GM12878 (cell line): ENCODE measurements at regions not wholly inside any gene's neighbourhood (a gene's known extent, or its start where the extent isn't known, plus 50 kb on each side); places are given as distances from the start of the nearest gene placed in this dataset.

ENCODE experiments used
- ATAC-seq: fragments of 200-7000 bp; cut with Tn5 transposase; 3 replicates; pipeline ENCODE4 v1.9.1; 2020; ENCODE audit warnings: mild to moderate bottlenecking, moderate library complexity
- BruUV-seq: library from RNA; stranded (reverse); fragments of 400-500 nt; replicated peaks from 2 replicates; lab custom pipeline; 2021; lab: Mats Ljungman, UMichigan
- CTCF ChIA-PET: fragments of 300-600 bp; sonication (Branson Sonifier 250); formaldehyde crosslinking; extraction: SDS; loops from one replicate; lab custom pipeline; 2021; ENCODE audit warnings: inconsistent platforms; lab: Yijun Ruan, JAX
- POLR2A ChIA-PET: fragments of 350-600 bp; formaldehyde crosslinking; extraction: SDS; loops from one replicate; lab custom pipeline; 2021; ENCODE audit warnings: inconsistent platforms; lab: Charles Lee
- RAD21 ChIA-PET: fragments of 300-600 bp; sonication (Branson Sonifier 250); formaldehyde crosslinking; loops from one replicate; lab custom pipeline; 2023; ENCODE audit warnings: antibody characterized with exemption; ENCODE audit not compliant: unreplicated experiment; lab: Charles Lee
- SMC1A ChIA-PET: fragments of 300-600 bp; sonication (Branson Sonifier 250); formaldehyde crosslinking; loops from one replicate; lab custom pipeline; 2023; ENCODE audit not compliant: unreplicated experiment, uncharacterized antibody; lab: Charles Lee
- DNase-seq: peaks from one replicate; pipeline ENCODE4 v3.0.0-alpha.2; 2011; ENCODE audit warnings: low read depth, low spot score
- FAIRE-seq: peaks from 3 replicates; lab custom pipeline; 2011; peaks lifted over from hg19 to GRCh38; lab: Jason Lieb, UNC
- H2AFZ ChIP-seq: 2 replicates; pipeline ENCODE4 v1.6.0; 2011; ENCODE audit warnings: low read depth, low read length, control low read depth; ENCODE audit not compliant: control insufficient read depth
- H3K27ac ChIP-seq: 2 replicates; pipeline ENCODE4 v1.5.1; 2011; ENCODE audit warnings: control low read depth; ENCODE audit not compliant: control insufficient read depth, insufficient read depth
- H3K27me3 ChIP-seq, 2 experiments: replicated peaks in 1 of 2; 2 replicates each; pipeline versions ENCODE4 v1.6.0 to v1.6.1; 2011; ENCODE audit warnings: low read length in 1 of 2; ENCODE audit not compliant: control insufficient read depth in 2 of 2, insufficient read depth in 2 of 2
- H3K36me3 ChIP-seq, 2 experiments: 2 replicates each; pipeline ENCODE4 v1.5.1; 2011; ENCODE audit warnings: low read length in 1 of 2; ENCODE audit not compliant: control insufficient read depth in 2 of 2, insufficient read depth in 2 of 2
- H3K4me1 ChIP-seq: 2 replicates; pipeline ENCODE4 v1.6.1; 2011; ENCODE audit warnings: mild to moderate bottlenecking, low read length, moderate library complexity, mixed read lengths; ENCODE audit not compliant: control insufficient read depth, insufficient read depth
- H3K4me2 ChIP-seq: 2 replicates; pipeline ENCODE4 v1.6.0; 2011; ENCODE audit warnings: control low read depth; ENCODE audit not compliant: control insufficient read depth, insufficient read depth
- H3K4me3 ChIP-seq: fragments of 200-600 bp; sonication (generic); 2 replicates; pipeline ENCODE4 v1.5.1; 2016
- H3K79me2 ChIP-seq: 2 replicates; pipeline ENCODE4 v1.6.0; 2011; ENCODE audit warnings: low read length; ENCODE audit not compliant: control insufficient read depth, insufficient read depth
- H3K9ac ChIP-seq: 2 replicates; pipeline ENCODE4 v1.8.0; 2011; ENCODE audit warnings: low read length, control low read depth, mixed read lengths; ENCODE audit not compliant: control insufficient read depth, insufficient read depth
- H3K9me3 ChIP-seq: replicated peaks from 3 replicates; pipeline ENCODE4 v1.5.1; 2011; ENCODE audit warnings: mild to moderate bottlenecking, low read length; ENCODE audit not compliant: control insufficient read depth, insufficient read depth
- H4K20me1 ChIP-seq: 2 replicates; pipeline ENCODE4 v1.6.0; 2011; ENCODE audit not compliant: control insufficient read depth, insufficient read depth
- MTA2 ChIP-seq: fragments of 450-650 bp; IDR thresholded peaks from 2 replicates; pipeline ENCODE4 v1.6.1; 2016; ENCODE audit warnings: low read depth, mild to moderate bottlenecking, moderate library complexity
- MXI1 ChIP-seq: fragments of 150-350 bp; IDR thresholded peaks from 2 replicates; pipeline ENCODE4 v1.6.1; 2011; ENCODE audit warnings: low read depth, mild to moderate bottlenecking, inconsistent platforms, low read length, improper control_type of control experiment
- NFXL1 ChIP-seq: fragments of 450-650 bp; IDR thresholded peaks from 2 replicates; pipeline ENCODE4 v1.6.1; 2017; ENCODE audit warnings: antibody characterized with exemption, mild to moderate bottlenecking, borderline replicate concordance
- TBL1XR1 ChIP-seq: IDR thresholded peaks from 2 replicates; pipeline ENCODE4 v1.6.1; 2012; ENCODE audit warnings: low read depth, low read length, improper control_type of control experiment
- ZBTB4 ChIP-seq: fragments of 450-650 bp; formaldehyde crosslinking; IDR thresholded peaks from 2 replicates; pipeline ENCODE4 v1.4.0; 2022; ENCODE audit warnings: mild to moderate bottlenecking, moderate library complexity
- ZNF274 ChIP-seq: IDR thresholded peaks from one replicate; pipeline ENCODE4 v1.8.0; 2011; ENCODE audit not compliant: insufficient read length, insufficient read depth
- ZZZ3 ChIP-seq: IDR thresholded peaks from 2 replicates; pipeline ENCODE4 v1.6.1; 2011; ENCODE audit warnings: low read depth; ENCODE audit not compliant: control insufficient read depth, insufficient read length
- WGBS: methylation state at CpG from one replicate; pipeline ENCODE4 v1.1.6; 2016; ENCODE audit warnings: low lambda C conversion rate; ENCODE audit not compliant: insufficient replicate concordance, insufficient coverage; ENCODE audit errors: missing lambda C conversion rate; 5-methylcytosine and 5-hydroxymethylcytosine counted together
- in situ Hi-C: fragments of 300-500 bp; cut with MboI; formaldehyde crosslinking; loops from 9 replicates; pipeline ENCODE4 v1.14.3; 2018; ENCODE audit warnings: mixed read lengths
- intact Hi-C: fragments of 100-400 bp; cut with micrococcal nuclease; formaldehyde crosslinking; loops from one replicate; pipeline ENCODE4 v1.14.2; 2022; ENCODE audit not compliant: unreplicated experiment

DNA sequence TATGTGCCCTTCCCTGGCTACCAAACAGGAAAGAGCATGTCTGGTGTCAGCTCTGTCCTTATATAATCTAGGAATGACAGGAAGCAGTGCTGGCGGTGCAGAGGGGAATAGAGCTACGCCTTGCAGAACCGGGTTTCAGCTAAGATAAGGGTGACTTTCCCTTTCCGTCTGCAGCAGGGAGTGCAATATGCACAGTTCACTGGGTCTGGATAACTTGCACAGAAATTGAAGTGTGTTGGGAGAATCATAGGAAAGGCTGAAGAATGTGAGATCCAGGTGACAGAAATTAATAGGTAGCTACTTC is 90.0 kb upstream of the TSHZ3 start:
- ATAC-seq: no peak
- Histone ChIP-seq H2AFZ (no peak overlapping the region), H3K36me3 (no peaks in the 10 kb centered on the region), H3K4me2 (no peak overlapping the region), H3K4me1 (no peaks in the 10 kb centered on the region), H3K79me2 (no peaks in the 10 kb centered on the region), H3K27ac (no peak overlapping the region), H3K9me3 (no peaks in the 10 kb centered on the region; the same call in 2 of the 3 replicates), H3K9ac (no peak overlapping the region), H3K27me3 (no peaks in the 10 kb centered on the region), H3K4me3 (no peak overlapping the region), H4K20me1 (no peaks in the 10 kb centered on the region)
- DNase-seq: no peak
- ChIA-PET RAD21 (no interaction called here), POLR2A (no interaction called here), CTCF (no interaction called here), SMC1A (no interaction called here)
- intact Hi-C loops (no loop called here), in situ Hi-C loops (no loop called here)
- BruUV-seq: no TSS peak
- WGBS: 55% methylated on average over 4 of the region's 4 CpGs
- FAIRE-seq: no peak
- TF ChIP-seq MTA2 (no peak), ZBTB4 (no peak), NFXL1 (no peak), ZZZ3 (no peak), MXI1 (no peak), ZNF274 (no peak), TBL1XR1 (no peak)
